C4-2B (cell line): ENCODE measurements at regions not wholly inside any gene's neighbourhood (a gene's known extent, or its start where the extent isn't known, plus 50 kb on each side); places are given as distances from the start of the nearest gene placed in this dataset.
"Not testable (repeated sequence)": the region's sequence is repeated elsewhere in the genome, so short reads cannot be mapped to it uniquely, and the experiment has no call there.

Experiments
- CTCF ChIP-seq: fragments of 450-650 bp; conservative IDR thresholded peaks from 2 replicates; pipeline ENCODE4 v1.5.1; 2017; ENCODE audit warnings: mild to moderate bottlenecking
- ZFX ChIP-seq: fragments of 450-650 bp; IDR thresholded peaks from 2 replicates; pipeline ENCODE4 v1.6.1; 2017

- peak; percentile 44 for TF ChIP-seq CTCF
- not testable (repeated sequence) for TF ChIP-seq ZFX
Measured at GRCh38 chr9:85824949-85825348, 83.2 kb upstream of the AGTPBP1 start.
